GM21367 (cell line): ENCODE measurements at regions not wholly inside any gene's neighbourhood (a gene's known extent, or its start where the extent isn't known, plus 50 kb on each side); places are given as distances from the start of the nearest gene placed in this dataset.

Experiments used
- ATAC-seq: cut with Tn5 transposase; IDR thresholded peaks from one replicate; pipeline ENCODE4 v1.9.1; 2021; ENCODE audit not compliant: unreplicated experiment

DNA sequence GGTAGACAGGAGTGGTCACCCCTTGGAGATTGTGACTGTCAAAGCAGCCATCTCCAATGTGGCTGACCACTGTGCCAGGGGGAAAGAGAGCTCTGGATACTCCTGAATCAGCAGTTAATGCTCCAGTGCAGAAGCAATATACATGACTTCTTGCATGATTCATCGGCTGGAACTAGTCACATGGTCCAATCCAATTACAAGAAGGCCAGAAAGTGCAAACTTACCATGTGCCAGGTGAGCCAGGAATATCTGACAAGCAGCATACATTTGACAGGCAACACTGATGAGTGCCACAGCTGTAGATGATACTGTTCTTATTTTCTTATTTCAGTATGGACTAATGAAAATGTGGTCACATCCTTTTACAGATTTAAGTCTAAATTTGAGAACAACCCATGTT is 440.0 kb upstream of the MPDZ start:
- no peak for ATAC-seq

GRCh38 chr9:13718539-13718938 is 439.0 kb upstream of the MPDZ start:
- no peak for ATAC-seq

DNA sequence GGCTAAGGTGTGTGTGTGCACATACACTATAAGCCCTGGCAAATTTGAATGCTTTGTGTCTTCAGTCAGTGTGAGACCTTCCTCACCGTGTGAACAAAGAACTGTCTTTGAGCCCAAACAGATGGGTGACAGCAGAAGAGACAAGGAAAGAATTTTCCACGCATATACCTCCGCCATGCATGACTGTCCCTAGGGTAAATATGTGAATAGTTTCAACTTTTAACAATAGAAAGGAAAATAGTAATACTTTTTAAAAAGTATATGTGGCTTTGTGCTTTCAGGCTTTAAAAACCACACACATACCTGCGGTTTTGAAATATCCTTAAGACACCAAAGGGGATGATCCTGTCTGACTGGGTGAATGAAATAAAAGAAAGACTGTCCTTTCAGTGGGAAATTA is 438.6 kb upstream of the MPDZ start:
- ATAC-seq: no peak

DNA sequence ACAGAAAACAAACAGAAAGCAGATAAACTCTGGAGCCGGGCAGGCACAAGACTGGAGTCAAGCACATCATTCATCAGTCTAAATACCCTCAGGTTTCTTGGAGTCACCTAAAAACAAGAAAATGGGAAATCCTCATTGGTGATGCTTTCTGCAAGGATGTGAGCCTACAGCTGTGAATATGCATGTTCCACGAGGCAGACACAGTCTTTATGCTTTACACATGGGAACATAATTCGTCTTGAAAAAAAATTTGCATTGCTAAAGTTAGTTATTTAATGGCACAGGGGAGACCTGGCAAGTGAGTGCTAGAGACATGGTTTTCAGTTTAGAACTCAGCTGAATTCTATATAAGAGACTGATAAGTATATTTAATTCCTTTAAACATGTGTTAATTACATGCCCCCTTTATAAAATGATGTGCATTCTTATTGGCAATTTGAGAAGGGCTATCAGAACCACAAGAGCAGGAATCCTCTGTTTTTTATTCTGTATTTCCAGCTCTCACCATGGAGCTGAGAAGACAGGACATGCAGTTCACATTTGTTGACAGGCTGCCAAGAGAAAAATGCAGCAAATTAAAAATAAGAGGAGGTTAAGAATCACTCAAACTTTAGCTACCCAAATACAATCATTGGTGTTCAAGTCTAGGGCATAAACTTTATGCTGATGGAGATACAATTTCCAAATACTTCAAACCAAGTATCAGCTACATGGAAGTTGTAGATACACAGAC is 438.0 kb upstream of the MPDZ start:
- ATAC-seq: no peak

- no peak for ATAC-seq
Measured at GRCh38 chr9:13716601-13717321, 437.3 kb upstream of the MPDZ start.

- ATAC-seq: no peak
Measured at GRCh38 chr9:13716090-13716489, 436.6 kb upstream of the MPDZ start.

DNA sequence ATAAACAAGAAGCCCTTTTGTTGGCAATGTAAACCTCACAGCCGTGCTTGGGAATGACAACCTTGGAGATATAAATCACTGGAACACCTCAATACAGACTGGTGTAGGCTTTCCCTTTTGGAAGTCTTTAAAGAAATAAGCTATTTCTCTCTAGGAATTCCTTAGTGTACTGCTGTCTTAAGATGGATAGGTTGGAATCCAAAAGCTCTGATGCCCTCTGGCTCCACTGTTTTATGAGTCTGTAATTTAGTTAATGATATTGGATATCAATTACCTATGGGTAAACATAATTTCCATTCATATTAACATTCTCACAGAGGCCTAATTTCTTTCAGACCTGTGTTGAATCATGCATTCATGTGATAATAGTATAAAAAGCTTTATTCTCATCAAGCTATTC is 435.9 kb upstream of the MPDZ start:
- no peak for ATAC-seq

DNA sequence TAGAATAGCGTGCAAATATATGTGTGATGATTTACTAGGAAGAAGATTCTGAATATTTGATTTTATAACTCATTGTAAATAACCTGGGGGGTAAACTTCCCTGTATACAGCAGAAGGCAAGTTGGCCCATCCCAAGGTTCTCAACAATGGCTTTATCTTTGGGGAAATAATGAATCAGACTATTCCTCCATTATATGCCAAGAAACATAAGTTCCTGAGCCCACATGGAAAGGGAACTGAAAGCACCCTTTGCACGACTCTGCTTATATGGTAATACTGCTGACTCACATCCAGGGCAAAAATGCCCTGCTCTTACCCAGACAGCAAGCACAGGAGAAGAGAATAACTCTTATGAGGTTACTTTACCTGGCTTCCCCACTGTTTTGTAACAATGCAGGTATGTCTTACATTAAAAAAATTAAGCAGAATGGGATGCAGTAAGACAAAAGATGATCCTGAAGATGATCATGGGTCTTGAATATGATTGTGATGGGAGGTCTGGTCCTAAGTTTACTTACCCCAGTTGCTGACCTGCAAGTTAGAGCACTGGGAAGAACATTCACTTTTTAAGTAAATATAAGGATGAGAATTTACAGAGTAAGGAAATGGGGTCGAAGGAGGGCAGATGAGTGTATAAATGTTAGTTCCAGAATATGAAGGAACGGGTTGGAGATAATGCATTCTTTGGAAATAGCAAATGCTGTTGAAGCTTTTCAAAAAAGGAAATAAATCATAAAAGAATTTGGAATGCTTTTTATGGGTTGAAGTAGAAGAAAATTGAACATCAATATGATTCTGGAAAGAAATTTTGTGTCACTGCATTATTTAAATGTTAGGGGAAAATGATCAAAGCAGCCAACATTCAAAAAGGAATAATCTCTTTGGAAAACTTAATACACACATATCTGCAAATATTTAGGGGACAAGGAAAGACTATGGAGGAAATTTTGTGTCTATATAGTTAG is 428.4 kb upstream of the MPDZ start:
- ATAC-seq: no peak

- ATAC-seq: no peak
Measured at GRCh38 chr9:13705918-13706317, 426.4 kb upstream of the MPDZ start.

DNA sequence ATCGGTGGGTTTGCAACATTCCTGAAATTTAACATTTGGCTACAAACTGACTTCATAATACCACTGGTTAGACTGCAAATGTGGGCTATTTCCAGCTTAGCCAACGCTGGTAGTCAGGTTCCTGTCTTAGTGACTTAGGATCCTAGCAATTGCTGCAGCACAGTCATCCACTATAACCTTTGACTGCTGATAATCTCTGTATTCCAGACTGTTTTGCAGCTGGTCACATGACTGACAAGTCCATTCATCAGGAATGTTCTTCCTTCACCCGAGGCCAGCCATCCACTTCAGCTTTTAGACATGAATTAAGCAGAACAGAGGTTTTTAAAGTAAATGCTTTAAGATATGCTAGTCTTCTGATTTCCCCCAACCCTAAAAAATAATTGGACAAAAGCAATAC is 425.9 kb upstream of the MPDZ start:
- ATAC-seq: no peak

DNA sequence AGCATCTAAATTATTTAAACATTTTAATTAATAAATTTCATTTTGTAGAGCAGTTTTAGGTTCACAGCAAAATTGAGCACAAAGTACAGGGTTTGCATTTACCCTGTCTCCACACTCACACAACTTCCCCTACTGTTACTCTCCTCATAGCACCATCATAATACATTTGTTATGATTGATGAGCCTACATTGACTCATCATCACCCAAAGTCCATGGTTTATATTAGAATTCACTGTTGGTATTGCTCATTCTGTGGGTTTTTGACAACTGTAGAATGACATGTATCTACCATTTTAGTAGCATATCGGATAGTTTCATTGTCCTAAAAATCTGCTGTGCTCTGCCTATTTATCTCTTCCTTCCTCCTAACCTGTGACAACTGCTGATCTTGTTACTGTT is 411.1 kb upstream of the MPDZ start:
- ATAC-seq: no peak

DNA sequence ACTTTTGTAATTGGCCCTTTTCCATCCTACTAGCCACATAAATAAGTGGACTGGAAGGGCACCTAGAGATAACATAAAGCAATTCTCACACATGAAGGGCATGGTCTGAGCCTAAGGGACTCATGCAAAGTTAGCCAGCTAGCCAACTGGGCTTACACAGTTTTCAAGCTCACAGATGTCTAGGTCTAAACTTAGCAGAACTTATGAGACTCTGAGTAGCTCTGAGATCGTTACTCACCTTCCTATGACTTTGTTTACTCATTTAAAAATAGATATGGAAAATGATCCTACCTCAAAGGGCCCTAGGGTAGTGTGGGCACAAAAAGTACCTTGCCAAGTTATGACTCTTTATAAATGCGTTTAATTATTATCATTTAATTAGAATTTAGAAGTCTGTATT is 410.4 kb upstream of the MPDZ start:
- ATAC-seq: no peak

GRCh38 chr9:13688990-13689600 is 409.6 kb upstream of the MPDZ start:
- no peak for ATAC-seq

GRCh38 chr9:13688223-13688989 is 408.9 kb upstream of the MPDZ start:
- ATAC-seq: no peak

GRCh38 chr9:13684656-13685055 is 405.2 kb upstream of the MPDZ start:
- no peak for ATAC-seq

DNA sequence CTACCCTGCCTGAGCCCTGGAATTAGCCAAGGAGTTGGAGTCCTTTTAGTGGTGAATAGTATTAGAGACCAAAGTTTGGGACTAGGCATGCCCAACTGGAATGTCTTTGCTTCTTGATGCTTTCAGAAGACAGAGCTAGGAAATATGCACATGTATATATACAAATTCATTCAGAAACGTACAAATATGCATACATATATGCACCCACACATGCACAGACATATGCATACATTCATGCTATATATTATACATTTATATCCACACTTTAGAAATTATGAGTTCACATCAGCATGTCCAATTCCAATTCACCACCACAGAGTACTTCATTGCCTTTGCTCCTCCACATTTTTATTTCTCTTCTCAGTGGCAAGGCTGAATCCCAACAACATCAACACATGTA is 398.3 kb upstream of the MPDZ start:
- ATAC-seq: no peak

DNA sequence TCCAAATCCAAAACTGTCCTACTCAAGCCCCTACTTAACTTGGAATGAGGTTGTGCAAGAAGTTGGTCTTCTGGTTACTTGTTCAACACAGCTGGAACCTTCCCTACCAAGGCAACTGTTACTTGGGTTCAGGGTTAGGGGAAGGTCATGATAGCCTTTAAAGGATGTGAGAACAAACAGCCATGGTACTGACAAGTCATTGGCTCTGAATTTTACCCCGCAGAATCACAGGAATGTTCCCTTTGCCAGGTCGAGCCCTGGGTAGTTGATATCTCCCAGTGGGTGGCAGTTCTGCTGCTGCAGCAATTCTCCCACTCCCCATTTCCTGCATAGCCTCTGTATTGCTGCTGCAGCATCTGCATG is 396.1 kb upstream of the MPDZ start:
- no peak for ATAC-seq

GRCh38 chr9:13674926-13675637 is 395.6 kb upstream of the MPDZ start:
- ATAC-seq: no peak

- ATAC-seq: no peak
Measured at GRCh38 chr9:13673348-13673747, 393.9 kb upstream of the MPDZ start.
